ENCODE measurements at regions not wholly inside any gene's neighbourhood (a gene's known extent, or its start where the extent isn't known, plus 50 kb on each side); places are given as distances from the start of the nearest gene placed in this dataset.
"Not testable (repeated sequence)": the region's sequence is repeated elsewhere in the genome, so short reads cannot be mapped to it uniquely, and the experiment has no call there.

DNA sequence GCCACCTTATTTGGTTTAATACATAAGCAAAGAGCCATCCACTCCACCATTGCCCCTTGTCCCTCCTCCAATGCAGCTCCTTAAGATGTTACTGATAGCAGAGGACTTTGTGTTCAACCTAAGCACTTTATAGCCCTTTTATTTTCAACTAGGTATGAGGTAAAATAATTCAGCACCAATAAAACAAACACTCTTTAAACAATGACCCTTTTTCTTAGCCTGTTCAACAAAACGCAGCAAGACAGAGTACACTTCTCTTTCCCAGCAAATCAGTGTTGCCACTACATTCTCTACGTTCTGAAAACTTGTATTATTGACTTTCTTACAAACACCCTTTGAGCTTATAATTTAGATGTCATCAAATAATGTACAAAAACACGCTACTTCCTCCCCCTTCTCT, 104.0 kb upstream of the IGLL5 start:
- no peak for DNase-seq (ENCODE audit: low spot score)

GRCh38 chr22:22784249-22785039, 103.2 kb upstream of the IGLL5 start:
- no peak for DNase-seq (ENCODE audit: low spot score)

DNA sequence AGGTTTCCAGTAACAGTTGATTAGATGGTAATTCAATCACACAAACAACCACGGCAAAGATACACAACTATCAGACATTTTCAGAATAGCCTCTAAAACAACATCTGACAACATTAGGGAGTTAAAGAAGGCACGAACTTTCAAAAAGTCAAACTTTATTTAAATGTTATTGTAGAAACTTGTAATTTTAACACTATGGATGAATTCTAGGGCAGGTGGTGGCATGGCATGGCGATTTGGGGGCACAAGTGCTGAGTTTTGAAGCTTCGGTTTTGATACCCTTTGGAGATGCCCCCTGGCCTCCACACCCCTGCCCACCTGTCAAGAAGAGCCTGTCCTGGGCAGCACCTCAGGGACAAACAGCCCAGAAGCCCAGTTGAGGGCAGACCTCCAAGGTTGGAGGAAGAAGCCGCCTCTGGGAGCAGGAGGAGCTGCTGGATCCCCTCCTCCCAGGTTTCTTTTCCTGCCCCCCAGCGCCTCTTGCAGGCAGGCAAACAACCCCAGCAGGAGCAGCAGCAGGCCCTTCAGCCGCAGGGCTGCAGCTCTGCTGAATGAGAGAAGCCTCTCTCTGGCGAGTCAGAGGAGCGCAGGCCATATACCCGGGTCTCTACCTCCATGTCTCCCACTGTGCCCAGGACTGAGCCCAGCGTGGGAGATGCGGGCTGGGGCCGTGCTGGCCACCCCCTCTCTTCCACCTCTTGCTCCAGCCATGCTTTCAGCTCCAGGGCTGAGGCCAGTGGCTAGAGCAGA, 102.1 kb upstream of the IGLL5 start:
- no peak for DNase-seq (ENCODE audit: low spot score)

DNA sequence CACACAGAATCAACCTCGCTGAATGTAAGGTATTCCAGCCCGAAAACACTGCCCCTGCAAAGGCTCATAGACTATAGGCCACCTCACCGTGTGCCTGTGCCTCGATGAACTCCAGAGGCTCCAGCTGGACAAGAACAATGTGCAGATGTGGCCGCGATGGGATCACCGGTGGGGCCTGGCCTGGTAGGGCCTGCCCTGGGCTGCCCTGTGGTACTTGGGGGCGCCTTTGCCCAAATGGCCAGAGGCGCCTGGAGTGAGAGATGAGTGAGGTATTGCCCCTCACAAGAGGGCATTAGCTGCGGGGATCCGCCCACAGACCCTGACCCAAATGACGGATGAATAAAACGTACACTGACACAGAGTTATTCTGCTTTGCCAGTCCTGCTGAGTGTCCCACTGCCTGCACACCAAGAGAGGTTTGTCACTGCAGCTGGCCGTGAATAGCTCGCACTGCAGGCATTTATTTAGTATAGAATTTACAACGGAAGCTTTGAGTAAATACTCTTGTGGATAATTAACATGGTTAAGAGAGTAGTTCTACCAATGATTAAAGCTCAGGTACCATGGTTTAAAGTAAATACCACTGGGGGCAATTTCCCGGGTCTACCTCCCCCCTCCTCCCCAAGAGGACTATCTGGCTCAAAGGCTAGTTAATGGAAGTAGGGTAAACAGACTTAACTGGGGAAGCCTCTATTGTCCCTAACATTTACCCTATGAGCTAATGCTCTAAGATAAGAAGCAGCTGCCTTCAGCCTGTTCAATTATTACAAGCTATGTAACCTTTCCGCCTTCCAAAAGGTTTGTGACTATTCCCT, 101.1 kb upstream of the IGLL5 start:
- DNase-seq (ENCODE audit: low spot score) = no peak

DNA sequence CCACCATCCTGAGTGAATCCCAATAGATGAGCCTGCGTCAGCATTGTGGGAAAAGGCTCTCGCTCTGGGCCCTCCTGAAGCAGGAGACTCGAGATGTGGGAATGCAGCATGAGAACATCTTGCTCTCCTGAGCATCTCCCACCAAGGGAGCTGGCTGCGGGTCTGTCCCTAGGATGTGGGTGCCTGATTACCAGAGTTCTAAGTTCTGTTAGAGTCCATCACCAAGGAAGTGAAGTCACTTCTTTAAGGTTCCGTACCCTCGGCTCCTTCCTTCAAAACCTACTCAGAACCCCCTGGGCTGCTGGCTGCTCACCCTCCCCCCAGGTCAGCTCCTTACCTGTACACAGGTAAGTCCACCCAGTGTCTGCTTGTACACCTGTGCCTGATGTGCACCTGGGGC, 100.5 kb upstream of the IGLL5 start:
- DNase-seq (ENCODE audit: low spot score) = no peak

DNA sequence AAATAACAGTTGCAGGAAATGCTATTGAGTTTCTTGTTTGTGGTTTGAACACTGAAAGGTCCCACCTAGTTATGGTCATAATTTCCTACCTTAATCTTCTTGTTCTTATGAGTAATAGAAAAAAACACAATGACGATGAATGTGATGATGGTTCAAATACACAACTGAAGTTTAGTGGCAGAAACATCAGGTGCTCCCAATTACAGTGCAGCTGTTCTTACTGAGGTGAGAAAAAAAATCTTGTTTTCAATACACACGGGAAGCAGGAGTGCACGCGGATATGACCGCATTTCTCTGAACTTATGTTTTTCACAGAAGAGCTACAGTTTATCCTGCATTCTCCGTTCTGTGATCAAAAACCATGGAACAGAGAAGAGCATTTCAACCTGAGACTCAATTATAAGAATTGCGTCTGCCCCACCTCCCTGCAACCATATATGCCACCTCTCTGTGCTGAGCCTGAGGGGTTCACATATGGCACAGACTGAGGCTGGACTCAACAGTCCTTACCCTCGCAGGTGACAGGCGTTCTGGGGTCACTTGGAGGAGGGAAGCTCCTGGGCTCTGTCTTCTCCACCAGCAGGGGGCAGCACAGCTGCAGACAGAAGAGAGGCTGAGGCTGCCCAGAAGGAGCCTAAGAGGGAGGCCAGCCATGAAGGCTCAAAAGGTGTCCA, 99.7 kb upstream of the IGLL5 start:
- DNase-seq (ENCODE audit: low spot score) = peak; percentile 56

GRCh38 chr22:22788460-22789037, 99.1 kb upstream of the IGLL5 start:
- DNase-seq (ENCODE audit: low spot score) = no peak

- DNase-seq (ENCODE audit: low spot score) = no peak
Observed at GRCh38 chr22:22789233-22789921, 98.2 kb upstream of the IGLL5 start.

GRCh38 chr22:22789922-22790845, 97.4 kb upstream of the IGLL5 start:
- no peak for DNase-seq (ENCODE audit: low spot score)

DNA sequence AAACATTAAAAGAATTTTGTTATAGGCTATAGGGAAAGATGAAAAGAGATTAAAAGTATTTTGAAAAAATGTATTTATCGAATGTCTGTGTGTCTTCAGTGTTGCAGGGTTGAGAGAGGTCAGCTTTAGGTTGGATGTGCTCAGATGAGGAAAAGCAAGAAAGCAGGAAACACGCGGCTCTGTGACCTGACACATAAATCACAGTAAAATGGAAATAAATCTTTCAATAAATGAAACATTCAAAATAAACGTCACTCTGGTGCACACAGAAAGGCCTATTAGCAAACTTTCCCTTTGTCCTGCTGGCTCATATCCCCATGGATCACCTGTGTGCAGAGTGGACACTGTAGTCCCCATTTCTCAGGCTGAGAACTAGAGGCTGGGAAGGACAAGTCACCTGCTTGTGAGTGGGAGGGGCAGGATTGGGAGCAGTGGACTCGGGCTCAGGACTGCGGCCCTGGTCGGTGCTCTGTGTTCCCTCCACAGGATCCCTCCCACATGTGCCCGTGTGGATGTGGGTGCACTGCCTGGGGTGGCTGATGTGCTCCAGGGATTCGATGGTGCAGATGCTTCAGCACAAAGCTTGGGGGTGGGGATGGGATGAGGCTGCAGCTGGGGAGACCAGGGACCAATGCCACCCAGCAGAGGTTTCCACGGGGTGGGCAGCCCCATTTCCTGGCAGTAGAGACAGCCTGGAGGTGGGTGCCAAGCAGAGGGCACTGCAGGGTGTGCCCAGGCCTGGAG, 96.0 kb upstream of the IGLL5 start:
- no peak for DNase-seq (ENCODE audit: low spot score)

GRCh38 chr22:22792205-22792786, 95.3 kb upstream of the IGLL5 start:
- not testable (repeated sequence) for DNase-seq (ENCODE audit: low spot score)

DNA sequence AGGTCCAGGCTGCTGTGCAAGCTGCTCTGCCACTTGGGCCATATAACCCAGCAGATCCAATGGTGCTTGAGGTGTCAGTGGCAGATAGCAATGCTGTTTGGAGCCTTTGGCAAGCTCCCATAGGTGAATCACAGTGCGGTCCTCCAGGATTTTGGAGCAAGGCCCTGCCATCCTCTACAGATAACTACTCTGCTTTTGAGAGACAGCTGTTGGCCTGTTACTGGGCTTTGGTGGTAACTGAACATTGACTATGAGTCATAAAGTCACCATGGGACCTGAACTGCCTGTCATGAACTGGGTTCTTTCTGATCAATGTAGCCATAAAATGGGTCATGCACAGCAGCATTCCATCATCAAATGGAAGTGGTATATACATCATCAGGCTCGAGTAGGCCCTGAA, 92.0 kb upstream of the IGLL5 start:
- not testable (repeated sequence) for DNase-seq (ENCODE audit: low spot score)

DNA sequence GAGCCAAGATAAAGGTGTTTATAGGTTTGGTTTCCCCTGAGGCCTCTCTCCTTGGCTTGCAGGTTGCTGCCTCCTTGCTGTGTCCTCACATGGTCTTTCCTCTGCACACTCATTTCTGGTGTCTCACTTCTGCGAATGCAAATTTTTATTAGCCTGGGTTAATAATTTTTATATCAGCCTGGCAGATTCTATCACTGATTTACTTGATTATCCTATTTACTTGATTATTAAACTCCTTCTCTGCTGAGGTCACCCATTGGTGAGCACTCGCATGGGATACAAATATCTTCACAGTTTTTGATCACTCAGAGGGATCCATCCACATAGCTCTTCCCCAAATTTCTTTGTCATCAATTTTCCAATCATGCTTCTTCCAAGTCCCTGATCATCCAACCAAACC, 90.9 kb upstream of the IGLL5 start:
- DNase-seq (ENCODE audit: low spot score) = no peak

DNA sequence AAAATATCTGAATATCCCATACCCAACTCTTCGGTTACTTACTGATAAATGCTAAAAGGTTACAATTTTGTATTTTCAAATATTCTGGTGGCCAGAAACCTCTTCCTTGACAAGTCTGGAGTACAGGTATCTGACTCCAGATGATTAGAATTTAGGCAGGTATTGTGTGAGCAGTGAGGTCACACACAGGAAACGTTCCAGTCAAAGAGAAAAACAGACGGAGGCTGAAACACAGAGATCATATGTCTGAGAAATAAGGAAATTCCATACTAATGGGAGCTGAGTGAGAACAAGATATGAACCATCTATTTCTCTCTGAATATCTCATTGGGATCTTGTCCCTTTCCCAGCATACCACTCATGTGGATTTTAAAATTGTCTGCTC, 89.4 kb upstream of the IGLL5 start:
- no peak for DNase-seq (ENCODE audit: low spot score)

- no peak for DNase-seq (ENCODE audit: low spot score)
Observed at GRCh38 chr22:22798716-22799115, 88.9 kb upstream of the IGLL5 start.

- no peak for DNase-seq (ENCODE audit: low spot score)
Observed at GRCh38 chr22:22799561-22799960, 88.1 kb upstream of the IGLL5 start.

DNA sequence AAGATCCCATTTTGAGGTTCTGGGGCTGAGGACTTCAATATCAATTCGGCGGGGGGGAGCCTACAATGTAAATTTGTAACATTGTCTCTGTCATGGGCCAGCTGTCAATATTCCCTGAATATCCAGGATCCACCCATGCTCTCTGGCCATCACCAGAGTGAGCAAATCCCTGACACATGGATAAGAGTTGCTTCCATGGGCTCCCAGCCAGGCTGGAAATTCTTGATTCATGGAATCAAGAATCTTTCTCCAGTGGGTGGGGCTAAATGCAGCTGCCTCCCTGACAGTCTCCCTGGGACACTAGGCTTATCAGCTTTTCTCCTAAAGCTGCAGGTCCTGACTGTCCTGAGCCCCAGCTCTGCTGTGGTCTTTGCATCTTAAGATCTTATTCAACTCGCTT, 86.9 kb upstream of the IGLL5 start:
- no peak for DNase-seq (ENCODE audit: low spot score)

DNA sequence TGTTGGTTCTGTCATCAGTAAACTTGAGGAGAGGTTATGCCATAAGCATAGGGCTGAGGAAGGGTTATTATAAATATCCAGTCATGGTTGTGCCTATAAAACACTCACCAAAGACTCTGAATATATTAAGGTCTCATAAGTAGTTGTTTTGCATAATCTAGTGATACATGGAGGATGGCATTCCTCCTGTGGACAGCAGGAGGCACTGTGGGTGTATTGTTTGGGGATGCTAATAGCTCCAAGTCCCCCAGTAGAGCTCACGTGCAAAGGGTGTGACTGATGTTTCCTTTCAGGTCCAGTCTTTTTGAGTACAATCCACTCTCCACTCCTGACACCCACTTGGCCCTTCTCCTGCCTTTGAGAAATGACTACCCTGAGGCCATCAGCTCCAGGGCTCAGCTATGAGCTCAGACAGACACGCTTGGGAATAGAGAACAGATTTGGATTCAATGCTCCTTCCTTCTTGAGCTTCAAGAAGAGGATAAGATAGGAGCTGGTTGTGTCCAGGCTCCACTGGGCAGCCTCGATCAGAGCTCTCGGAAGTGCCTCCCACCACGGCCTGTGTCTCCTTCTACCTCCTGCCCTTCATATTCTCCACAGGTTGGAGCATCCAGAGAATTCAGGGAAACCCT, 85.2 kb upstream of the IGLL5 start:
- DNase-seq (ENCODE audit: low spot score) = no peak

All from hematopoietic multipotent progenitor cell treated with erythropoietin and hydrocortisone succinate and interleukin-3 and kit ligand, for 17 days (in vitro differentiated cells).